ENCODE measurements at regions not wholly inside any gene's neighbourhood (a gene's known extent, or its start where the extent isn't known, plus 50 kb on each side); places are given as distances from the start of the nearest gene placed in this dataset.
A peak's percentile ranks its signal among the peaks of the same experiment; 100 is the strongest.

DNA sequence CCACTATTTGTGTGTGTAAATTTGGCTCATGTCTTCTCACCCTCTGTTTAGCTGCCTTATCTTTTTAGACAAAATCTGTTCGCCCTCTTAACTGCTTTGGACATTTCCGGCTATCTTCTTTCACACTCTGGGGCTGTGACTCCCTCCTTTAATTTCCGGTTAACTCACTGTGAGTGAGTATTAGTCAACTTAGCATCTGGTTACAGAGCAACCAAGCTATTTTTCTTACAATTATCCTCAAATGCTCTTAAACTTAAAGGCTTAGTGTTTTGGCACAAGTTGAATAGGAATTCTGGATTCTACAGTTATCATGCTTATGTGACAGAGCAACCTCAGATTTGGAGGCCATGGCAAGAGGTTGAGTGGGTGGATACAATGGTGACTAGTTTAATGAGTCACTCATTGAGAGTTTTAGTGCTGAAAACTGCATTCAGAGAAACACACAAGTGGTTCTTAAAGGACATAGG, 177.6 kb upstream of the SEMA3A start:
- Histone ChIP-seq H3K27me3 (ENCODE audit: insufficient read depth) (no peaks in the 10 kb centered on the region), H3K9me2 (ENCODE audit: insufficient read depth) (no peaks in the 10 kb centered on the region), H3K4me3 (no peak overlapping the region), H3F3A (replicated peaks; ENCODE audit: low read depth) (no peaks in the 10 kb centered on the region), H3K27ac (ENCODE audit: low read depth) (no peak overlapping the region), H3K4me1 (ENCODE audit: insufficient read depth) (no peaks in the 10 kb centered on the region), H3K4me2 (no peak overlapping the region), H4K20me1 (replicated peaks; ENCODE audit: insufficient read depth) (no peaks in the 10 kb centered on the region), H3K79me2 (replicated peaks; ENCODE audit: insufficient read depth) (no peaks in the 10 kb centered on the region), H3K36me3 (ENCODE audit: insufficient read depth) (no peaks in the 10 kb centered on the region), H2AFZ (peak overlapping the region; percentile 60)
- Mint-ChIP-seq H3K27ac (no peak overlapping the region), H3K9me3 (no peaks in the 10 kb centered on the region), H3K4me3 (no peak overlapping the region), H3K4me1 (no peaks in the 10 kb centered on the region), H3K36me3 (ENCODE audit: low read depth) (no peaks in the 10 kb centered on the region), H3K27me3 (ENCODE audit: insufficient read depth, low read depth, poor library complexity) (no peaks in the 10 kb centered on the region)
- DNase-seq (ENCODE audit: low spot score) (no peak), ATAC-seq (no peak)
- TF ChIP-seq, protein P1, sequence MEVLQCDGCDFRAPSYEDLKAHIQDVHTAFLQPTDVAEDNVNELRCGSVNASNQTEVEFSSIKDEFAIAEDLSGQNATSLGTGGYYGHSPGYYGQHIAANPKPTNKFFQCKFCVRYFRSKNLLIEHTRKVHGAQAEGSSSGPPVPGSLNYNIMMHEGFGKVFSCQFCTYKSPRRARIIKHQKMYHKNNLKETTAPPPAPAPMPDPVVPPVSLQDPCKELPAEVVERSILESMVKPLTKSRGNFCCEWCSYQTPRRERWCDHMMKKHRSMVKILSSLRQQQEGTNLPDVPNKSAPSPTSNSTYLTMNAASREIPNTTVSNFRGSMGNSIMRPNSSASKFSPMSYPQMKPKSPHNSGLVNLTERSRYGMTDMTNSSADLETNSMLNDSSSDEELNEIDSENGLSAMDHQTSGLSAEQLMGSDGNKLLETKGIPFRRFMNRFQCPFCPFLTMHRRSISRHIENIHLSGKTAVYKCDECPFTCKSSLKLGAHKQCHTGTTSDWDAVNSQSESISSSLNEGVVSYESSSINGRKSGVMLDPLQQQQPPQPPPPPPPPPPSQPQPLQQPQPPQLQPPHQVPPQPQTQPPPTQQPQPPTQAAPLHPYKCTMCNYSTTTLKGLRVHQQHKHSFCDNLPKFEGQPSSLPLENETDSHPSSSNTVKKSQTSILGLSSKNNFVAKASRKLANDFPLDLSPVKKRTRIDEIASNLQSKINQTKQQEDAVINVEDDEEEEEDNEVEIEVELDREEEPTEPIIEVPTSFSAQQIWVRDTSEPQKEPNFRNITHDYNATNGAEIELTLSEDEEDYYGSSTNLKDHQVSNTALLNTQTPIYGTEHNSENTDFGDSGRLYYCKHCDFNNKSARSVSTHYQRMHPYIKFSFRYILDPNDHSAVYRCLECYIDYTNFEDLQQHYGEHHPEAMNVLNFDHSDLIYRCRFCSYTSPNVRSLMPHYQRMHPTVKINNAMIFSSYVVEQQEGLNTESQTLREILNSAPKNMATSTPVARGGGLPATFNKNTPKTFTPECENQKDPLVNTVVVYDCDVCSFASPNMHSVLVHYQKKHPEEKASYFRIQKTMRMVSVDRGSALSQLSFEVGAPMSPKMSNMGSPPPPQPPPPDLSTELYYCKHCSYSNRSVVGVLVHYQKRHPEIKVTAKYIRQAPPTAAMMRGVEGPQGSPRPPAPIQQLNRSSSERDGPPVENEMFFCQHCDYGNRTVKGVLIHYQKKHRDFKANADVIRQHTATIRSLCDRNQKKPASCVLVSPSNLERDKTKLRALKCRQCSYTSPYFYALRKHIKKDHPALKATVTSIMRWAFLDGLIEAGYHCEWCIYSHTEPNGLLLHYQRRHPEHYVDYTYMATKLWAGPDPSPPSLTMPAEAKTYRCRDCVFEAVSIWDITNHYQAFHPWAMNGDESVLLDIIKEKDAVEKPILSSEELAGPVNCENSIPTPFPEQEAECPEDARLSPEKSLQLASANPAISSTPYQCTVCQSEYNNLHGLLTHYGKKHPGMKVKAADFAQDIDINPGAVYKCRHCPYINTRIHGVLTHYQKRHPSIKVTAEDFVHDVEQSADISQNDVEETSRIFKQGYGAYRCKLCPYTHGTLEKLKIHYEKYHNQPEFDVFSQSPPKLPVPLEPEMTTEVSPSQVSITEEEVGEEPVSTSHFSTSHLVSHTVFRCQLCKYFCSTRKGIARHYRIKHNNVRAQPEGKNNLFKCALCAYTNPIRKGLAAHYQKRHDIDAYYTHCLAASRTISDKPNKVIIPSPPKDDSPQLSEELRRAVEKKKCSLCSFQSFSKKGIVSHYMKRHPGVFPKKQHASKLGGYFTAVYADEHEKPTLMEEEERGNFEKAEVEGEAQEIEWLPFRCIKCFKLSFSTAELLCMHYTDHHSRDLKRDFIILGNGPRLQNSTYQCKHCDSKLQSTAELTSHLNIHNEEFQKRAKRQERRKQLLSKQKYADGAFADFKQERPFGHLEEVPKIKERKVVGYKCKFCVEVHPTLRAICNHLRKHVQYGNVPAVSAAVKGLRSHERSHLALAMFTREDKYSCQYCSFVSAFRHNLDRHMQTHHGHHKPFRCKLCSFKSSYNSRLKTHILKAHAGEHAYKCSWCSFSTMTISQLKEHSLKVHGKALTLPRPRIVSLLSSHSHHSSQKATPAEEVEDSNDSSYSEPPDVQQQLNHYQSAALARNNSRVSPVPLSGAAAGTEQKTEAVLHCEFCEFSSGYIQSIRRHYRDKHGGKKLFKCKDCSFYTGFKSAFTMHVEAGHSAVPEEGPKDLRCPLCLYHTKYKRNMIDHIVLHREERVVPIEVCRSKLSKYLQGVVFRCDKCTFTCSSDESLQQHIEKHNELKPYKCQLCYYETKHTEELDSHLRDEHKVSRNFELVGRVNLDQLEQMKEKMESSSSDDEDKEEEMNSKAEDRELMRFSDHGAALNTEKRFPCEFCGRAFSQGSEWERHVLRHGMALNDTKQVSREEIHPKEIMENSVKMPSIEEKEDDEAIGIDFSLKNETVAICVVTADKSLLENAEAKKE (CRISPR knock-in tag; IDR thresholded peaks at IDR 0.05) = no peak
- TF ChIP-seq EZH2 (IDR thresholded peaks at IDR 0.05; ENCODE audit: low read depth, unreplicated experiment) (no peak), ZNF331 (CRISPR knock-in tag; IDR thresholded peaks at IDR 0.05; ENCODE audit: low read depth) (no peak), NANOG (IDR thresholded peaks at IDR 0.05; ENCODE audit: borderline replicate concordance) (no peak), POLR2AphosphoS5 (IDR thresholded peaks at IDR 0.05; ENCODE audit: low read depth) (no peak), JUNB (IDR thresholded peaks at IDR 0.05; ENCODE audit: unreplicated experiment) (no peak), STAT1 (IDR thresholded peaks at IDR 0.05; ENCODE audit: unreplicated experiment) (no peak), CREB1 (CRISPR knock-in tag; IDR thresholded peaks at IDR 0.05; ENCODE audit: low read depth) (no peak), EZH2phosphoT487 (IDR thresholded peaks at IDR 0.05; ENCODE audit: unreplicated experiment) (no peak), ZNF114 (CRISPR knock-in tag; IDR thresholded peaks at IDR 0.05) (no peak)
- TF ChIP-seq, protein P2, sequence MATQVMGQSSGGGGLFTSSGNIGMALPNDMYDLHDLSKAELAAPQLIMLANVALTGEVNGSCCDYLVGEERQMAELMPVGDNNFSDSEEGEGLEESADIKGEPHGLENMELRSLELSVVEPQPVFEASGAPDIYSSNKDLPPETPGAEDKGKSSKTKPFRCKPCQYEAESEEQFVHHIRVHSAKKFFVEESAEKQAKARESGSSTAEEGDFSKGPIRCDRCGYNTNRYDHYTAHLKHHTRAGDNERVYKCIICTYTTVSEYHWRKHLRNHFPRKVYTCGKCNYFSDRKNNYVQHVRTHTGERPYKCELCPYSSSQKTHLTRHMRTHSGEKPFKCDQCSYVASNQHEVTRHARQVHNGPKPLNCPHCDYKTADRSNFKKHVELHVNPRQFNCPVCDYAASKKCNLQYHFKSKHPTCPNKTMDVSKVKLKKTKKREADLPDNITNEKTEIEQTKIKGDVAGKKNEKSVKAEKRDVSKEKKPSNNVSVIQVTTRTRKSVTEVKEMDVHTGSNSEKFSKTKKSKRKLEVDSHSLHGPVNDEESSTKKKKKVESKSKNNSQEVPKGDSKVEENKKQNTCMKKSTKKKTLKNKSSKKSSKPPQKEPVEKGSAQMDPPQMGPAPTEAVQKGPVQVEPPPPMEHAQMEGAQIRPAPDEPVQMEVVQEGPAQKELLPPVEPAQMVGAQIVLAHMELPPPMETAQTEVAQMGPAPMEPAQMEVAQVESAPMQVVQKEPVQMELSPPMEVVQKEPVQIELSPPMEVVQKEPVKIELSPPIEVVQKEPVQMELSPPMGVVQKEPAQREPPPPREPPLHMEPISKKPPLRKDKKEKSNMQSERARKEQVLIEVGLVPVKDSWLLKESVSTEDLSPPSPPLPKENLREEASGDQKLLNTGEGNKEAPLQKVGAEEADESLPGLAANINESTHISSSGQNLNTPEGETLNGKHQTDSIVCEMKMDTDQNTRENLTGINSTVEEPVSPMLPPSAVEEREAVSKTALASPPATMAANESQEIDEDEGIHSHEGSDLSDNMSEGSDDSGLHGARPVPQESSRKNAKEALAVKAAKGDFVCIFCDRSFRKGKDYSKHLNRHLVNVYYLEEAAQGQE (IDR thresholded peaks at IDR 0.05; ENCODE audit: unreplicated experiment) = no peak
- TF ChIP-seq, protein P3, sequence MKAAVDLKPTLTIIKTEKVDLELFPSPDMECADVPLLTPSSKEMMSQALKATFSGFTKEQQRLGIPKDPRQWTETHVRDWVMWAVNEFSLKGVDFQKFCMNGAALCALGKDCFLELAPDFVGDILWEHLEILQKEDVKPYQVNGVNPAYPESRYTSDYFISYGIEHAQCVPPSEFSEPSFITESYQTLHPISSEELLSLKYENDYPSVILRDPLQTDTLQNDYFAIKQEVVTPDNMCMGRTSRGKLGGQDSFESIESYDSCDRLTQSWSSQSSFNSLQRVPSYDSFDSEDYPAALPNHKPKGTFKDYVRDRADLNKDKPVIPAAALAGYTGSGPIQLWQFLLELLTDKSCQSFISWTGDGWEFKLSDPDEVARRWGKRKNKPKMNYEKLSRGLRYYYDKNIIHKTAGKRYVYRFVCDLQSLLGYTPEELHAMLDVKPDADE (IDR thresholded peaks at IDR 0.05) = no peak
- TF ChIP-seq, protein P4, sequence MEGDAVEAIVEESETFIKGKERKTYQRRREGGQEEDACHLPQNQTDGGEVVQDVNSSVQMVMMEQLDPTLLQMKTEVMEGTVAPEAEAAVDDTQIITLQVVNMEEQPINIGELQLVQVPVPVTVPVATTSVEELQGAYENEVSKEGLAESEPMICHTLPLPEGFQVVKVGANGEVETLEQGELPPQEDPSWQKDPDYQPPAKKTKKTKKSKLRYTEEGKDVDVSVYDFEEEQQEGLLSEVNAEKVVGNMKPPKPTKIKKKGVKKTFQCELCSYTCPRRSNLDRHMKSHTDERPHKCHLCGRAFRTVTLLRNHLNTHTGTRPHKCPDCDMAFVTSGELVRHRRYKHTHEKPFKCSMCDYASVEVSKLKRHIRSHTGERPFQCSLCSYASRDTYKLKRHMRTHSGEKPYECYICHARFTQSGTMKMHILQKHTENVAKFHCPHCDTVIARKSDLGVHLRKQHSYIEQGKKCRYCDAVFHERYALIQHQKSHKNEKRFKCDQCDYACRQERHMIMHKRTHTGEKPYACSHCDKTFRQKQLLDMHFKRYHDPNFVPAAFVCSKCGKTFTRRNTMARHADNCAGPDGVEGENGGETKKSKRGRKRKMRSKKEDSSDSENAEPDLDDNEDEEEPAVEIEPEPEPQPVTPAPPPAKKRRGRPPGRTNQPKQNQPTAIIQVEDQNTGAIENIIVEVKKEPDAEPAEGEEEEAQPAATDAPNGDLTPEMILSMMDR (conservative IDR thresholded peaks at IDR 0.05; ENCODE audit: low read depth in 2 of 2) = no peak

Measured in GM23338 (cell line).